Ishikawa (cell line): ENCODE measurements at regions not wholly inside any gene's neighbourhood (a gene's known extent, or its start where the extent isn't known, plus 50 kb on each side); places are given as distances from the start of the nearest gene placed in this dataset.

ENCODE experiments used
- CEBPB ChIP-seq: IDR thresholded peaks from 2 replicates; pipeline ENCODE4 v1.6.1; 2012
- CREB1 ChIP-seq: IDR thresholded peaks from 2 replicates; pipeline ENCODE4 v1.6.1; 2012; ENCODE audit warnings: low read depth
- EP300 ChIP-seq: IDR thresholded peaks from 2 replicates; pipeline ENCODE4 v1.6.1; 2012; ENCODE audit warnings: borderline replicate concordance
- MAX ChIP-seq: IDR thresholded peaks from 2 replicates; pipeline ENCODE4 v1.6.1; 2012
- NFIC ChIP-seq: IDR thresholded peaks from 2 replicates; pipeline ENCODE4 v1.6.1; 2012
- REST ChIP-seq: IDR thresholded peaks from 2 replicates; pipeline ENCODE4 v1.6.1; 2012; ENCODE audit warnings: low read depth, mild to moderate bottlenecking
- TAF1 ChIP-seq: IDR thresholded peaks from 2 replicates; pipeline ENCODE4 v1.6.1; 2012; ENCODE audit warnings: low read depth, mild to moderate bottlenecking
- ZBTB7A ChIP-seq: IDR thresholded peaks from 2 replicates; pipeline ENCODE4 v1.6.1; 2012; ENCODE audit warnings: low read depth

- TF ChIP-seq TAF1 (no peak), MAX (no peak), REST (no peak), EP300 (no peak), CREB1 (no peak), ZBTB7A (no peak), CEBPB (no peak), NFIC (no peak)
Measured at GRCh38 chr11:134830312-134830711, 418.3 kb upstream of the B3GAT1 start.
